MM.1S (cell line): ENCODE measurements at regions not wholly inside any gene's neighbourhood (a gene's known extent, or its start where the extent isn't known, plus 50 kb on each side); places are given as distances from the start of the nearest gene placed in this dataset.

ENCODE experiments used
- DNase-seq: peaks from one replicate; pipeline ENCODE4 v3.0.0-alpha.2; 2015
- H2AFZ ChIP-seq: fragments of 300-600 bp; sonication (generic); 2 replicates; pipeline ENCODE4 v1.6.0; 2016; ENCODE audit warnings: antibody characterized with exemption, low read length
- H3F3A ChIP-seq: fragments of 300-600 bp; sonication (generic); 2 replicates; pipeline ENCODE4 v1.6.1; 2016; ENCODE audit warnings: mild to moderate bottlenecking, antibody characterized with exemption, low read length, moderate library complexity, mixed read lengths; ENCODE audit not compliant: insufficient read depth
- H3K27ac ChIP-seq: fragments of 300-600 bp; sonication (generic); 2 replicates; pipeline ENCODE4 v1.5.1; 2016; ENCODE audit warnings: mild to moderate bottlenecking, low read length
- H3K27me3 ChIP-seq: fragments of 300-600 bp; sonication (generic); replicated peaks from 2 replicates; pipeline ENCODE4 v1.6.0; 2016; ENCODE audit warnings: low read length; ENCODE audit not compliant: insufficient read depth
- H3K36me3 ChIP-seq: fragments of 300-600 bp; sonication (generic); replicated peaks from 2 replicates; pipeline ENCODE4 v1.6.1; 2016; ENCODE audit warnings: mild to moderate bottlenecking, low read length, mixed read lengths; ENCODE audit not compliant: insufficient read depth
- H3K4me1 ChIP-seq: fragments of 300-600 bp; sonication (generic); 2 replicates; pipeline ENCODE4 v1.6.1; 2016; ENCODE audit warnings: low read length, mixed read lengths
- H3K4me2 ChIP-seq: fragments of 300-600 bp; sonication (generic); 2 replicates; pipeline ENCODE4 v1.6.0; 2016; ENCODE audit warnings: low read depth, low read length
- H3K4me3 ChIP-seq: fragments of 300-600 bp; sonication (generic); 2 replicates; pipeline ENCODE4 v1.5.1; 2016; ENCODE audit warnings: low read length, mixed read lengths
- H3K79me2 ChIP-seq: fragments of 300-600 bp; sonication (generic); 2 replicates; pipeline ENCODE4 v1.6.1; 2016; ENCODE audit warnings: mixed run types, low read length, mixed read lengths
- H3K9ac ChIP-seq: fragments of 300-600 bp; sonication (generic); 2 replicates; pipeline ENCODE4 v1.6.1; 2016; ENCODE audit warnings: low read length, mixed read lengths
- H3K9me2 ChIP-seq: fragments of 300-600 bp; sonication (generic); replicated peaks from 2 replicates; pipeline ENCODE4 v1.6.1; 2016; ENCODE audit warnings: mild to moderate bottlenecking, low read length, mixed read lengths; ENCODE audit not compliant: insufficient read depth
- H3K9me3 ChIP-seq: fragments of 300-600 bp; sonication (generic); replicated peaks from 2 replicates; pipeline ENCODE4 v1.6.1; 2016; ENCODE audit warnings: mild to moderate bottlenecking, low read length, mixed read lengths; ENCODE audit not compliant: insufficient read depth
- H4K20me1 ChIP-seq: fragments of 300-600 bp; sonication (generic); 2 replicates; pipeline ENCODE4 v1.6.1; 2016; ENCODE audit warnings: mild to moderate bottlenecking, low read length, moderate library complexity, mixed read lengths; ENCODE audit not compliant: insufficient read depth
- EZH2 ChIP-seq: fragments of 300-600 bp; sonication (generic); optimal IDR thresholded peaks from 2 replicates; pipeline ENCODE3; 2017; ENCODE audit warnings: low read depth, mild to moderate bottlenecking, antibody characterized with exemption, low read length, mixed read lengths
- EZH2phosphoT487 ChIP-seq: fragments of 300-600 bp; sonication (generic); IDR thresholded peaks from 2 replicates; pipeline ENCODE4 v1.6.1; 2018; ENCODE audit warnings: antibody characterized with exemption, low read length
- TF ChIP-seq, protein P1 (sequence below): fragments of 300-600 bp; sonication (generic); IDR thresholded peaks from 2 replicates; pipeline ENCODE4 v1.5.1; 2016; ENCODE audit warnings: antibody characterized with exemption, low read length, mixed read lengths

DNA sequence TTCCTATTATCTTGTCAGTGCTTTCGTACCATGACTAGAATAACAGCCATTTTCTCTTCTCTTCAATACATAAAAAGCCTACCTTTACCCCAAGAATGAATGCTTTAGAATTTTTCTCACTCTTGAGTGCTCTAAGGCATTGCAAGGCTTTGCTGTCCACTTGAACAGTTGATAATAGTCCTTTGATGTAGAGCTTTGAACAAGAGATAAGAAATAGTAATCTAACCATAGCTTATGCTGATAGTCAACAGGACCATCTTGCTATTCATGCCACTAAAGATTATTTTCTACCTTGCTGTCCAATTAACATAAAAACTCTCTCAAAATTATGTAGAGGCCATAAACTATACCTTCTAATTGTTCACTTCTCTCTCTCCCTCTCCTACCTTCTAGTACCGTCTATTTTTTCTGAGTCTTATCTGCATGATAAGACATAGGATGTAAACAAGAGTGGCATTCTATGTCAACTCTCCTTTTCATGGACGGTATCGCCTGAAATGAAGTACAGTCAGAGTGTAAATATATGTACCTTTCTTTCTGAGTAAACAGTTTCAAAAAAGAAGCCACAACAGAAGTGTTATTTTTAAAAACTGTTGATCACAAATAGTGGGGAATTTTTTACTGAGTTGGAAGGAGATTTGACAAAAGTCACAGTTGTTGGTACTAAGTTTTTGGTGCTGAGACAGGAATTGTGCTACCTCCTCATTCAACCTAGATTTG lies 297.9 kb downstream of the NDFIP2 start:
- Histone ChIP-seq H2AFZ (no peak overlapping the region), H3K79me2 (no peaks in the 10 kb centered on the region), H3F3A (no peaks in the 10 kb centered on the region), H3K36me3 (no peaks in the 10 kb centered on the region), H3K4me1 (no peaks in the 10 kb centered on the region; the same call in 1 of the 2 replicates), H3K27ac (no peak overlapping the region), H3K9me3 (no peaks in the 10 kb centered on the region), H3K9ac (no peak overlapping the region), H3K27me3 (no peaks in the 10 kb centered on the region), H4K20me1 (no peaks in the 10 kb centered on the region), H3K9me2 (no peaks in the 10 kb centered on the region), H3K4me2 (no peak overlapping the region), H3K4me3 (no peak overlapping the region)
- DNase-seq, result no peak
- TF ChIP-seq EZH2 (no peak), EZH2phosphoT487 (no peak)
- TF ChIP-seq, protein P1, sequence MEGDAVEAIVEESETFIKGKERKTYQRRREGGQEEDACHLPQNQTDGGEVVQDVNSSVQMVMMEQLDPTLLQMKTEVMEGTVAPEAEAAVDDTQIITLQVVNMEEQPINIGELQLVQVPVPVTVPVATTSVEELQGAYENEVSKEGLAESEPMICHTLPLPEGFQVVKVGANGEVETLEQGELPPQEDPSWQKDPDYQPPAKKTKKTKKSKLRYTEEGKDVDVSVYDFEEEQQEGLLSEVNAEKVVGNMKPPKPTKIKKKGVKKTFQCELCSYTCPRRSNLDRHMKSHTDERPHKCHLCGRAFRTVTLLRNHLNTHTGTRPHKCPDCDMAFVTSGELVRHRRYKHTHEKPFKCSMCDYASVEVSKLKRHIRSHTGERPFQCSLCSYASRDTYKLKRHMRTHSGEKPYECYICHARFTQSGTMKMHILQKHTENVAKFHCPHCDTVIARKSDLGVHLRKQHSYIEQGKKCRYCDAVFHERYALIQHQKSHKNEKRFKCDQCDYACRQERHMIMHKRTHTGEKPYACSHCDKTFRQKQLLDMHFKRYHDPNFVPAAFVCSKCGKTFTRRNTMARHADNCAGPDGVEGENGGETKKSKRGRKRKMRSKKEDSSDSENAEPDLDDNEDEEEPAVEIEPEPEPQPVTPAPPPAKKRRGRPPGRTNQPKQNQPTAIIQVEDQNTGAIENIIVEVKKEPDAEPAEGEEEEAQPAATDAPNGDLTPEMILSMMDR, result no peak

DNA sequence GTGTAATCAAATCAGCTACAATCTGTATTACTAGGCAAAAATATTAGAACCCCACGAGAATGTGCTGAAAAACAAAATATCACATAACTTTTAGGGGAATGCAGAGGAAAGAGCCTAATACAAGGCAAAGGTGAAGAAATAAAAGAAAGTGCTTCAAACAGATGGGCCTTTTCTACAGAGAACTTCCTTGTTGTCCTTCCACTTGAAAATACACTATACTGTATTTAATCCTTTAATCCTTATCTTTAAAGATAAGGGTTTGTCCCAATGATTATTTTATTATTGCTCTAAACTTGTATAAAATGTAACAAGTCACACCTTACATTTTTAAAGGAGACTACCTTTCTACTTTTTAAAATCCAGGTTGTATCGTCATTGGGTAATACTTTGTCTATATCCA lies 296.5 kb downstream of the NDFIP2 start:
- TF ChIP-seq EZH2phosphoT487 (no peak), EZH2 (no peak)
- TF ChIP-seq, protein P1, result no peak
- no peak overlapping the region for H3K27ac ChIP-seq
- H3K79me2 ChIP-seq, result no peaks in the 10 kb centered on the region
- no peak overlapping the region for H3K4me2 ChIP-seq
- no peak overlapping the region for H2AFZ ChIP-seq
- H3F3A ChIP-seq, result no peaks in the 10 kb centered on the region
- DNase-seq, result no peak
- H3K27me3 ChIP-seq, result no peaks in the 10 kb centered on the region
- H3K4me1 ChIP-seq, result no peaks in the 10 kb centered on the region; the same call in 1 of the 2 replicates
- no peaks in the 10 kb centered on the region for H3K9me2 ChIP-seq
- no peaks in the 10 kb centered on the region for H3K36me3 ChIP-seq
- no peaks in the 10 kb centered on the region for H4K20me1 ChIP-seq
- no peak overlapping the region for H3K4me3 ChIP-seq
- H3K9ac ChIP-seq, result no peak overlapping the region
- no peaks in the 10 kb centered on the region for H3K9me3 ChIP-seq

DNA sequence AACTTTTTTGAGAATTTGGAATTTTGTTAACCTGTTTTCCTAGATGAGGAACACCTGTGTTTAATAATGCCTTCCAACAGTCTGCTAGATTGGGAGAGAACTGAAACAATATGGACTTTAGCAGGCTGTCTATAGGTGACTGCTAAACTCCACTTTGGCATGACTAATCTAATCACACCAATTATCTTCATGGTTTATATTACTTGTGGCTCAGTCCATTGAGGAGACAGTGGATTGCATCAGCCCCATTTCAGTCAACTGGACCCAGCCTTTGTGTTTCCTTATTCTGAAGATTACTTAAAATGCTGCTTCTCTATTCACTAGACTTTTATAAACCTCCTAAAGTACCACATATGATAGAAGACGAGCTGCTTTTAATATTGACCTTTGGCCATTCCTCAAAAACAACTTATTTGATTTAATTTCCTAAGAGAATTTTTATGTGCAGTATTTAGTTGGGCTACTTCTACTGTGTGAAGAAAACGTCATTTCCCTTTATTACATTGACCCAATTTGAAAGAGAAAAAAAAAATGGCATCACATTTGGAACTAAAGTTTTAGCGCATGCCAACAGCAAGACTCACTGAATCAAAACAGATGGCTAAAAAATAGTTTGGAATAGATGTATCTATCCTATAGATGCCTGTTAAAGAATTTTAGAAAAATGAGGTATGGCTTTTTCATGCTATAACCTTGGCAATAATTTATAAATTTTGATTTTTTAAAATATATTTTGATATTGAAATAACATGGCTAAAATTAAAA lies 295.8 kb downstream of the NDFIP2 start:
- Histone ChIP-seq H3K9ac (no peak overlapping the region), H2AFZ (no peak overlapping the region), H3K27me3 (no peaks in the 10 kb centered on the region), H3K9me2 (no peaks in the 10 kb centered on the region), H3K4me2 (no peak overlapping the region), H3K4me3 (no peak overlapping the region), H3K27ac (no peak overlapping the region), H3K4me1 (no peaks in the 10 kb centered on the region; the same call in 1 of the 2 replicates), H3K9me3 (no peaks in the 10 kb centered on the region), H4K20me1 (no peaks in the 10 kb centered on the region), H3F3A (no peaks in the 10 kb centered on the region), H3K79me2 (no peaks in the 10 kb centered on the region), H3K36me3 (no peaks in the 10 kb centered on the region)
- TF ChIP-seq EZH2phosphoT487 (no peak), EZH2 (no peak)
- TF ChIP-seq, protein P1, result no peak
- no peak for DNase-seq
